ENCODE measurements at regions not wholly inside any gene's neighbourhood (a gene's known extent, or its start where the extent isn't known, plus 50 kb on each side); places are given as distances from the start of the nearest gene placed in this dataset.

GRCh38 chr2:100660851-100661584, 98.2 kb downstream of the PDCL3 start:
- no peak for DNase-seq (ENCODE audit: low spot score)
- no peak for FAIRE-seq

GRCh38 chr2:100662866-100663265, 100.1 kb downstream of the PDCL3 start:
- DNase-seq (ENCODE audit: low spot score) (no peak), FAIRE-seq (no peak)

DNA sequence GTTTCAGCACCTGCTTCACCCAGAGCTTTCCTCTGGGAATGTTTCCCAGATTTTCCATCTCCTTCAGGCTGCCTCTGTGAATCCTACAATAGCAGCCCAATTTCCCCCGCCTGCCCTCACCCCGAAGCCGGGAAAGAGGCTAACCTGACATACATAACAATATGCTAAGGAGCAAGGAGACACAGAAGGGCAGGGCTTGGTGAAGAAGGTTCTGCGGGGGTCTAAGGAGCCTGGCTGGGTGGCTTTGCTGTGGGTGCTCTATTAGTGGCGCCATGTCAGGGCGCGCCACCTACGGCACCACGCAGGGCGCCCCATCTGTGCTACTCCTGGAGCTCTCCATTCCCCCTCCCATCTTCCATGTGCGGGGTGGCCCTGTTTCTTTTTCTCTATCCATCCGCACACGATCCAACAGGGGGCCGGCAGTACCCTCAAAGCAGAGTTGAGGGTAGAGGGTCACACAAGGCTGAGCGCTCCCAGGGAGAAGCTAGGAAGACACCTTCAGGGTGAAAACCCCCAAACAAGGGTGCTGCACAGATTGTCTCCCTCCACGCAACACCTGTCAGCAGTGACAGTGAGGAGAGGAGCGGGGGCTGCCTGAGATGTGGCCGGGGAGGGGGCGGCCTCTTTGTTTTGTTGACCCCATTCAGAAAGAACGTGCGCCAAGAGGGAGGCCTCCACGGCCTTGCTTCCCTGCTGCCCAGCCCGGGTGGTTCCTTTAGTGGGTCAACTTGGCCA, 101.4 kb downstream of the PDCL3 start:
- no peak for FAIRE-seq
- DNase-seq (ENCODE audit: low spot score) = no peak

GRCh38 chr2:100664756-100665101, 101.9 kb downstream of the PDCL3 start:
- DNase-seq (ENCODE audit: low spot score) = no peak
- FAIRE-seq = no peak

- DNase-seq (ENCODE audit: low spot score) = no peak
- no peak for FAIRE-seq
Observed at GRCh38 chr2:100666996-100667395, 104.2 kb downstream of the PDCL3 start.

DNA sequence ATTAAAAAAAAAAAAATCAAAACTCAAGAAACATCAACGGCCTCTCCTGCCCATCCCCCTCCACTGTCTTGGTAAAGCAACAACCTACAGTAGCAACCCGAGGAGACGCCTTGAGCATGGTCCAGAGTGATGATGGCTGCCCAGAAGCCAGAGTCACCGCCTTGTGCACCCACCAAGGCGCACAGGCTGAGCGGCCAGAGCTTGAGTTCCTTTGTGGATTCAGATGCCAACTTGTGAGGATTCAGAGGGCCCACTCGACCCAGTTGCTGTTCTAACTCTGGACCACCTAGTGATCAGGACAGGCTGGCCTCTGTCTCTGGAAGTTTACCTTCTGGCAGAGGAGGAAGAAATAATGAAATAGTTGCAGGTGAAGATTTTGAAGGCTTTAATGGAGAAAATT, 105.0 kb downstream of the PDCL3 start:
- DNase-seq (ENCODE audit: low spot score) (no peak), FAIRE-seq (no peak)

DNA sequence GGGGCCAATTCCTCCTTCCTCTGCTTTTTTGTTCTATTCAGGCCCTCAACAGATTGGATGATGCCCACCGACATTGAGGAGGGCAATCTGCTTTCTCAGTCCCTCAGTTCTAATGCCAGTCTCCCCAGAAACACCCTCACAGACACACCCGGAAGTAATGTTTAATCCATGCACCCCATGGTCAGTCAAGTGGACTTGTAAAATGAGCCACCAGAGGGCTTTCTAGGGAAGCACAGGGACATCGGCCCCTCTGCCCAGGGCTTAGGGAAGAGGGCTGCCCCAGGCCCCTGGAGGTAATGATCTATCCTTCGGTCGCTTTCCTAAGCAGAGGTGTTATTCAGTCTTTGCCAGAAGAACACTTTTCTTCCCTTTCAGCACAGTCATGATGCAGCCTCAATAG, 107.4 kb downstream of the PDCL3 start:
- DNase-seq (ENCODE audit: low spot score) (no peak), FAIRE-seq (no peak)

GRCh38 chr2:100673115-100673514, 110.3 kb downstream of the PDCL3 start:
- DNase-seq (ENCODE audit: low spot score) (no peak), FAIRE-seq (no peak)

DNA sequence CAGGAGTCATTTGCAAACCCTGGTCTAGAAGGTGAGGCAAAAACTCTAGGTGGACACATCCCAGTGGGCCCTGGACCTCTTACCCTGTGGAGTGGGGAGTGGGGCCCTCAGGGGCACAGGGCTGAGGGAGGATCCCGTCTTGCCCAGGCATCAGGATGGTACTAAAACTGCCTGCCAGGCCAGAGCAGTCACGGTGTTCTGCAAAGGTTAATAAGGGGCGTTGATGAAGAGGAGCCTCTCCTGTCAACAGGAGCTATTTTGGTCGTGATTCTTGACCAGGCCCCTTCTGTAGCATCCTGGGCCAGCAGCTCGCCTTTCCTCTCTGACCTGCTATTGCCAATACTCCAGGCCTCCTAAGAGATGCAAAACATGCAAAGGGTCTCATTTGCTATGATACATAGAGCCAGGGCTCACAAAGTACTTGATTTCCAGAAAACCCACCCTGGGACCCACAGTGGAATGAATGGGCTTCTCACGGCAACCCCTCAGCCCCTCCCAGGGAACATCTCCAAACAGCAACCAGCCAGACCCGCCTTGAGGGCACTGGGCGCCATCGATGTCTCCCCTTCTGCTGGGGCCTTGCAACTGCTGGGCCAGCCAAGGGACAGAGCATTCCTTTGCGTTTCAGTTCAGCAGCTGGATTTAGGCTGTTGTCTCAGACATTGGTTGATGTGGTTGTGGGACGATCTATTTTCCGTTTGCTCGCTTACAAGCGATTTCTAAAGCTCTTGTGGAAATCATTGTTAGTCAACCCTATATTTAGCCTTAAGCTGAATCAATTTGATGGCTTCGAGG, 111.1 kb downstream of the PDCL3 start:
- no peak for FAIRE-seq
- DNase-seq (ENCODE audit: low spot score) = no peak

DNA sequence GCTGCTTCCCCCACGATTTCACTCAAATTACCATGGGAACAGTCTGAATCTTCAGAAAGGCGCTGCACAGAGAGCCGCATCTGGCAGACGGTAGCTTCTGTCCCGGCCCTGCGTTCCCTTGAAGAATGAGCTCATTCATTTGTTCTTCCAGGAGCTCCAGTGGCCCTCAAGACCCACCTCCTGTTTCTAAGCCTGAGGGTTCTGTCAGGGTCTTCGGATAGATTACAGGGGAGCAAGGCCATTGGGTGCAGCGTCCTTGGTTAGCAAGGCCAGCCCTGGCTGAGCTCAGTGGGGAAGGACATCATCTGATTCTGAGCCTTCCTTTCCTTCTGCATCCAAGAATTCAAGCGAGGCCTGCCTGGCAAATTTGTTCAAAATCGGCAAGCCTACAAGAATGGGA, 111.9 kb downstream of the PDCL3 start:
- FAIRE-seq (no peak), DNase-seq (ENCODE audit: low spot score) (no peak)

- no peak for FAIRE-seq
- no peak for DNase-seq (ENCODE audit: low spot score)
Observed at GRCh38 chr2:100675373-100675772, 112.6 kb downstream of the PDCL3 start.

DNA sequence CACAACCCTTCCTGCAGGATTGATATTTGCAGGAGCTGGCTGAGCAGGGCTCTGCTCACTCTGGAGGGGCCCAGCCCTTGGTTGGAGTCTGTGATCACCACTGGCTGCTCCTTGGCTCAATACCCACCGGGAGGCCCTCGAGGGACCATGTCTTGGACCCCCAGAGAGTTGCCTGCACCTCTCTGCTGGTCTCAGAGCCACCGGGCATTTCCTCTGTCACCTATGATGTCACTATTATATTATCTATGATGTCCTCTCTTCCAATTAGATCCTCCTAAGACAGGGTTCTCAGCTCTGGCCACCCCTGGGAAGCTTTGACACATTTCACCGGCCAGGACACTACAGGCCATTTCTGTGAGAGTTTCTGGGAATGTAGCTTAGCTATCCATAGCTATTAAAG, 113.1 kb downstream of the PDCL3 start:
- DNase-seq (ENCODE audit: low spot score) (no peak), FAIRE-seq (no peak)

DNA sequence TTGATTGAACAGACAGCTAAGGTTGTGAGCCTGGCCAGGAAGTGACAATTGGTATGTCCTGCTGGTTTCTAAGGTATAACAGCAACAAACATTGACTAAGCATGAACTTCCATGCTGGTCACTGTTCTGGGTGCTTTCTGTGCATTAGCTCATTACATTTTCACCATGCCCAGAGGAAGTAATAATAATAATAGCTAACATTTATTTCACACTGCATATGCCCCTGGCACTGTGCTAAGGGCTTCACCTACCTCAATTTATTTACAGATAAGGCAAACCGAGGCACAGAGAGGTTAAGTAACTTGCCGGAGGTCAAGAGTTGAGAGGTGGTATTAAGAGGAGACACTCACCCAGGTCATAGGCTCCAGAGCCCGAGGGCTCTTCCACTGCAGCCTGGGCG, 113.6 kb downstream of the PDCL3 start:
- DNase-seq (ENCODE audit: low spot score) (no peak), FAIRE-seq (no peak)

GRCh38 chr2:100677611-100678185, 114.9 kb downstream of the PDCL3 start:
- FAIRE-seq = no peak
- no peak for DNase-seq (ENCODE audit: low spot score)

GRCh38 chr2:100679211-100679610, 116.4 kb downstream of the PDCL3 start:
- DNase-seq (ENCODE audit: low spot score) (no peak), FAIRE-seq (no peak)

GRCh38 chr2:100682536-100682935, 119.7 kb downstream of the PDCL3 start:
- FAIRE-seq (no peak), DNase-seq (ENCODE audit: low spot score) (no peak)

GRCh38 chr2:100683231-100683630, 120.4 kb downstream of the PDCL3 start:
- FAIRE-seq (no peak), DNase-seq (ENCODE audit: low spot score) (no peak)

GRCh38 chr2:100691846-100692245, 128.1 kb upstream of the NPAS2 start:
- no peak for FAIRE-seq
- DNase-seq (ENCODE audit: low spot score) = no peak

GRCh38 chr2:100692381-100692780, 127.6 kb upstream of the NPAS2 start:
- FAIRE-seq = no peak

DNA sequence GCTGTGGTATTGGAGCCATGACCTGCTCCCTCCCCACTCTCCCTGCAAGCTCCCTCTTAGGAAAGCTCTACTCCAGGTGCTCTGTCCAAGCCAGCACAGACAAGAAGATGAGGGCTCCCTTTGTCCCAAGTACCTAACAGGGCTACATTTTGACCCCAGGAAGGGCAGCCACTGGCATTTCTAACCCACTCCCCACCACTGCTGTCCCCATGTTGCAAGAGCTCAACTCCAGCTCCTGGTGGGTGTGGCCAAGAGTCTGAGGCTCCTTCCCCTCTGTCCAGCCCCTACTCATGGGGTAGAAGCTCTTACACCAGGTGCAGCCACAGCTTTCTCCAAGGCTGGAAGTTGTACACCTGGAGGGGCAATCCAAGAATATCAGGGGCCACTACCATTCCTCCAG, 127.0 kb upstream of the NPAS2 start:
- DNase-seq (ENCODE audit: low spot score) = no peak
- FAIRE-seq = no peak

More at GRCh38 chr2:100692381-100692780, 127.6 kb upstream of the NPAS2 start:
- no peak for DNase-seq (ENCODE audit: low spot score)

GRCh38 chr2:100699131-100699530, 120.8 kb upstream of the NPAS2 start:
- FAIRE-seq = no peak
- no peak for DNase-seq (ENCODE audit: low spot score)
